Neural progenitor cell (in vitro differentiated cells): ENCODE measurements at regions not wholly inside any gene's neighbourhood (a gene's known extent, or its start where the extent isn't known, plus 50 kb on each side); places are given as distances from the start of the nearest gene placed in this dataset.

Experiments
- DNase-seq: peaks from one replicate; pipeline ENCODE4 v3.0.0-alpha.2; 2016; ENCODE audit warnings: low spot score
- H2AFZ ChIP-seq: fragments of 200-600 bp; sonication (generic); replicated peaks from 2 replicates; pipeline ENCODE4 v1.6.1; 2016; ENCODE audit warnings: antibody characterized with exemption
- H3F3A ChIP-seq: fragments of 200-600 bp; sonication (generic); 2 replicates; pipeline ENCODE4 v1.6.1; 2016; ENCODE audit warnings: antibody characterized with exemption, low read depth
- H3K27ac ChIP-seq: fragments of 200-600 bp; sonication (generic); 2 replicates; pipeline ENCODE4 v1.5.1; 2016; ENCODE audit warnings: mild to moderate bottlenecking
- H3K27me3 ChIP-seq: fragments of 200-600 bp; sonication (generic); 2 replicates; pipeline ENCODE4 v1.6.1; 2016; ENCODE audit warnings: mild to moderate bottlenecking, moderate library complexity
- H3K36me3 ChIP-seq: fragments of 200-600 bp; sonication (generic); 2 replicates; pipeline ENCODE4 v1.5.1; 2016
- H3K4me1 ChIP-seq: fragments of 200-600 bp; sonication (generic); 2 replicates; pipeline ENCODE4 v1.6.1; 2016; ENCODE audit warnings: mixed run types
- H3K4me2 ChIP-seq: fragments of 200-600 bp; sonication (generic); 2 replicates; pipeline ENCODE4 v1.6.1; 2016
- H3K4me3 ChIP-seq: fragments of 200-600 bp; sonication (generic); 2 replicates; pipeline ENCODE4 v1.5.1; 2016
- H3K79me2 ChIP-seq: fragments of 200-600 bp; sonication (generic); 2 replicates; pipeline ENCODE4 v1.6.1; 2016; ENCODE audit warnings: low read depth
- H3K9ac ChIP-seq: fragments of 200-600 bp; sonication (generic); 2 replicates; pipeline ENCODE4 v1.6.1; 2016
- H3K9me3 ChIP-seq: fragments of 200-600 bp; sonication (generic); 2 replicates; pipeline ENCODE4 v1.5.1; 2016; ENCODE audit warnings: low read depth
- H4K20me1 ChIP-seq: fragments of 200-600 bp; sonication (generic); 2 replicates; pipeline ENCODE4 v1.6.1; 2016; ENCODE audit warnings: low read depth
- H3K27ac Mint-ChIP-seq: 3 replicates; pipeline ENCODE4 v1.8.0; 2021; ENCODE audit warnings: mixed read lengths
- H3K27me3 Mint-ChIP-seq: 2 replicates; pipeline ENCODE4 v1.8.0; 2022; ENCODE audit warnings: low read depth, mild to moderate bottlenecking, inconsistent platforms, moderate library complexity, mixed read lengths; ENCODE audit not compliant: insufficient read depth
- H3K36me3 Mint-ChIP-seq: 3 replicates; pipeline ENCODE4 v1.8.0; 2021; ENCODE audit warnings: mixed read lengths
- H3K4me1 Mint-ChIP-seq: 3 replicates; pipeline ENCODE4 v1.8.0; 2021; ENCODE audit warnings: mixed read lengths
- H3K4me3 Mint-ChIP-seq: 3 replicates; pipeline ENCODE4 v1.8.0; 2021; ENCODE audit warnings: mild to moderate bottlenecking, moderate library complexity, mixed read lengths
- H3K9me3 Mint-ChIP-seq: 3 replicates; pipeline ENCODE4 v1.8.0; 2020; ENCODE audit warnings: mixed read lengths
- CTCF ChIP-seq: fragments of 200-600 bp; sonication (generic); IDR thresholded peaks from 2 replicates; pipeline ENCODE4 v1.5.1; 2017; ENCODE audit warnings: antibody characterized with exemption, mild to moderate bottlenecking
- EZH2 ChIP-seq: fragments of 200-600 bp; sonication (generic); IDR thresholded peaks from 2 replicates; pipeline ENCODE4 v1.6.1; 2017; ENCODE audit warnings: antibody characterized with exemption, mild to moderate bottlenecking, moderate library complexity
- EZH2phosphoT487 ChIP-seq: fragments of 200-600 bp; sonication (generic); IDR thresholded peaks from 2 replicates; pipeline ENCODE4 v1.6.1; 2017; ENCODE audit warnings: antibody characterized with exemption

GRCh38 chr2:125874564-125874963 is 781.4 kb upstream of the GYPC start:
- Histone ChIP-seq H3K9me3 (peaks cover 8% of the 10 kb centered on the region), H3K9ac (no peak overlapping the region), H3K4me2 (no peak overlapping the region), H3K27ac (no peak overlapping the region), H3K79me2 (no peaks in the 10 kb centered on the region), H3F3A (no peaks in the 10 kb centered on the region), H2AFZ (no peak overlapping the region), H4K20me1 (no peaks in the 10 kb centered on the region), H3K4me1 (no peaks in the 10 kb centered on the region), H3K27me3 (no peaks in the 10 kb centered on the region), H3K4me3 (no peak overlapping the region), H3K36me3 (no peaks in the 10 kb centered on the region)
- Mint-ChIP-seq H3K27ac (no peak overlapping the region), H3K36me3 (no peaks in the 10 kb centered on the region), H3K27me3 (peaks cover 2% of the 10 kb centered on the region), H3K4me3 (no peak overlapping the region), H3K9me3 (peaks cover 4% of the 10 kb centered on the region), H3K4me1 (no peaks in the 10 kb centered on the region)
- DNase-seq: no peak
- TF ChIP-seq EZH2: no peak
- no peak for TF ChIP-seq CTCF
- TF ChIP-seq EZH2phosphoT487: no peak

- H3K27ac ChIP-seq: no peak overlapping the region
- H3K9me3 Mint-ChIP-seq: peaks cover 30% of the 10 kb centered on the region
- no peaks in the 10 kb centered on the region for H3K36me3 ChIP-seq
- no peaks in the 10 kb centered on the region for H3K27me3 ChIP-seq
- H3K27ac Mint-ChIP-seq: no peak overlapping the region
- H3K9me3 ChIP-seq: peaks cover 9% of the 10 kb centered on the region
- no peaks in the 10 kb centered on the region for H3F3A ChIP-seq
- H3K36me3 Mint-ChIP-seq: peaks cover 4% of the 10 kb centered on the region
- no peaks in the 10 kb centered on the region for H3K79me2 ChIP-seq
- H3K9ac ChIP-seq: no peak overlapping the region
- no peak for DNase-seq
- H3K4me2 ChIP-seq: no peak overlapping the region
- H3K27me3 Mint-ChIP-seq: peaks cover 3% of the 10 kb centered on the region
- no peak overlapping the region for H2AFZ ChIP-seq
- no peaks in the 10 kb centered on the region for H3K4me1 Mint-ChIP-seq
- no peak overlapping the region for H3K4me3 ChIP-seq
- H3K4me1 ChIP-seq: no peaks in the 10 kb centered on the region
- TF ChIP-seq CTCF: no peak
- TF ChIP-seq EZH2: no peak
- TF ChIP-seq EZH2phosphoT487: no peak
- H4K20me1 ChIP-seq: no peaks in the 10 kb centered on the region
- no peak overlapping the region for H3K4me3 Mint-ChIP-seq
Measured at GRCh38 chr2:125885340-125885739, 770.6 kb upstream of the GYPC start.

GRCh38 chr2:125886153-125886552 is 769.8 kb upstream of the GYPC start:
- Histone ChIP-seq H3K36me3 (no peaks in the 10 kb centered on the region), H3K9ac (no peak overlapping the region), H3K27me3 (no peaks in the 10 kb centered on the region), H3K4me3 (no peak overlapping the region), H4K20me1 (no peaks in the 10 kb centered on the region), H2AFZ (no peak overlapping the region), H3K4me2 (no peak overlapping the region), H3K79me2 (no peaks in the 10 kb centered on the region), H3F3A (no peaks in the 10 kb centered on the region), H3K9me3 (peaks cover 9% of the 10 kb centered on the region), H3K4me1 (no peaks in the 10 kb centered on the region), H3K27ac (no peak overlapping the region)
- Mint-ChIP-seq H3K36me3 (peaks cover 4% of the 10 kb centered on the region), H3K9me3 (peaks cover 33% of the 10 kb centered on the region), H3K27ac (no peak overlapping the region), H3K27me3 (peaks cover 3% of the 10 kb centered on the region), H3K4me1 (no peaks in the 10 kb centered on the region), H3K4me3 (no peak overlapping the region)
- no peak for DNase-seq
- no peak for TF ChIP-seq EZH2phosphoT487
- TF ChIP-seq EZH2: no peak
- TF ChIP-seq CTCF: no peak

- no peak overlapping the region for H3K27ac ChIP-seq
- H3K36me3 Mint-ChIP-seq: peaks cover 4% of the 10 kb centered on the region
Measured at GRCh38 chr2:125901278-125901677, 754.7 kb upstream of the GYPC start.

More at GRCh38 chr2:125901278-125901677, 754.7 kb upstream of the GYPC start:
- H3K27me3 ChIP-seq: no peaks in the 10 kb centered on the region
- H4K20me1 ChIP-seq: no peaks in the 10 kb centered on the region
- no peaks in the 10 kb centered on the region for H3K79me2 ChIP-seq
- no peak overlapping the region for H3K27ac Mint-ChIP-seq
- TF ChIP-seq EZH2 (no peak), EZH2phosphoT487 (no peak), CTCF (no peak)
- H3K4me2 ChIP-seq: no peak overlapping the region
- no peak overlapping the region for H3K4me3 ChIP-seq
- no peaks in the 10 kb centered on the region for H3K4me1 Mint-ChIP-seq
- peaks cover 7% of the 10 kb centered on the region for H3K9me3 ChIP-seq
- no peaks in the 10 kb centered on the region for H3K36me3 ChIP-seq
- peaks cover 5% of the 10 kb centered on the region for H3K27me3 Mint-ChIP-seq
- no peak overlapping the region for H3K4me3 Mint-ChIP-seq
- no peaks in the 10 kb centered on the region for H3K4me1 ChIP-seq
- DNase-seq: no peak
- no peaks in the 10 kb centered on the region for H3F3A ChIP-seq
- no peak overlapping the region for H2AFZ ChIP-seq
- no peak overlapping the region for H3K9ac ChIP-seq
- peaks cover 23% of the 10 kb centered on the region for H3K9me3 Mint-ChIP-seq
